GM23338 (cell line): ENCODE measurements at regions not wholly inside any gene's neighbourhood (a gene's known extent, or its start where the extent isn't known, plus 50 kb on each side); places are given as distances from the start of the nearest gene placed in this dataset.

ENCODE experiments used
- ATAC-seq: fragments of 200-7000 bp; cut with Tn5 transposase; 3 replicates; pipeline ENCODE4 v1.9.1; 2020
- DNase-seq: peaks from one replicate; pipeline ENCODE4 v3.0.0-alpha.2; 2015; ENCODE audit warnings: low spot score
- H2AFZ ChIP-seq: fragments of 200-600 bp; sonication (generic); 2 replicates; pipeline ENCODE4 v1.8.0; 2016; ENCODE audit warnings: antibody characterized with exemption, mild to moderate bottlenecking, moderate library complexity
- H3F3A ChIP-seq: fragments of 200-600 bp; sonication (generic); replicated peaks from 2 replicates; pipeline ENCODE4 v1.8.0; 2017; ENCODE audit warnings: antibody characterized with exemption, mixed run types, low read depth
- H3K27ac ChIP-seq: fragments of 200-600 bp; sonication (generic); 2 replicates; pipeline ENCODE4 v1.6.1; 2016; ENCODE audit warnings: low read depth
- H3K27me3 ChIP-seq: fragments of 200-600 bp; sonication (generic); 2 replicates; pipeline ENCODE4 v1.8.0; 2016; ENCODE audit warnings: mild to moderate bottlenecking, mixed run types, moderate library complexity; ENCODE audit not compliant: insufficient read depth
- H3K36me3 ChIP-seq: fragments of 200-600 bp; sonication (generic); 2 replicates; pipeline ENCODE4 v1.8.0; 2016; ENCODE audit warnings: mild to moderate bottlenecking; ENCODE audit not compliant: insufficient read depth
- H3K4me1 ChIP-seq: fragments of 200-600 bp; sonication (generic); 2 replicates; pipeline ENCODE4 v1.8.0; 2016; ENCODE audit warnings: mild to moderate bottlenecking, moderate library complexity; ENCODE audit not compliant: insufficient read depth
- H3K4me2 ChIP-seq: fragments of 200-600 bp; sonication (generic); 2 replicates; pipeline ENCODE4 v1.7.1; 2017; ENCODE audit warnings: mixed run types
- H3K4me3 ChIP-seq: fragments of 200-600 bp; sonication (generic); 2 replicates; pipeline ENCODE4 v1.6.1; 2016; ENCODE audit warnings: mixed run types
- H3K79me2 ChIP-seq: fragments of 200-600 bp; sonication (generic); replicated peaks from 2 replicates; pipeline ENCODE4 v1.8.0; 2017; ENCODE audit warnings: mild to moderate bottlenecking; ENCODE audit not compliant: insufficient read depth
- H3K9me2 ChIP-seq: fragments of 200-600 bp; sonication (generic); 2 replicates; pipeline ENCODE4 v1.8.0; 2017; ENCODE audit not compliant: insufficient read depth
- H4K20me1 ChIP-seq: fragments of 200-600 bp; sonication (generic); replicated peaks from 2 replicates; pipeline ENCODE4 v1.8.0; 2017; ENCODE audit warnings: mild to moderate bottlenecking; ENCODE audit not compliant: insufficient read depth
- H3K27ac Mint-ChIP-seq: 2 replicates; pipeline ENCODE4 v1.8.0; 2020; ENCODE audit warnings: inconsistent platforms, mild to moderate bottlenecking, moderate library complexity, mixed read lengths
- H3K27me3 Mint-ChIP-seq: 3 replicates; pipeline ENCODE4 v1.8.0; 2022; ENCODE audit warnings: low read depth, mild to moderate bottlenecking, moderate library complexity, mixed read lengths, inconsistent platforms; ENCODE audit not compliant: insufficient read depth, poor library complexity
- H3K36me3 Mint-ChIP-seq: 3 replicates; pipeline ENCODE4 v1.8.0; 2021; ENCODE audit warnings: low read depth, mild to moderate bottlenecking, inconsistent platforms, moderate library complexity, mixed read lengths
- H3K4me1 Mint-ChIP-seq: 3 replicates; pipeline ENCODE4 v1.8.0; 2020; ENCODE audit warnings: mild to moderate bottlenecking, inconsistent platforms, mixed read lengths
- H3K4me3 Mint-ChIP-seq: 3 replicates; pipeline ENCODE4 v1.8.0; 2021; ENCODE audit warnings: moderate library complexity, mild to moderate bottlenecking, inconsistent platforms, mixed read lengths
- H3K9me3 Mint-ChIP-seq: 3 replicates; pipeline ENCODE4 v1.8.0; 2020; ENCODE audit warnings: moderate library complexity, mild to moderate bottlenecking, inconsistent platforms, mixed read lengths
- CREB1 ChIP-seq: fragments of 250-450 bp; sonication (Bioruptor Pico); IDR thresholded peaks from 2 replicates; pipeline ENCODE4 v1.5.0; 2020; ENCODE audit warnings: low read depth, mild to moderate bottlenecking, moderate library complexity
- ETS1 ChIP-seq: IDR thresholded peaks from 2 replicates; pipeline ENCODE4 v1.6.1; 2016; ENCODE audit warnings: antibody characterized with exemption
- EZH2 ChIP-seq: fragments of 200-600 bp; sonication (generic); IDR thresholded peaks from one replicate; pipeline ENCODE4 v1.8.0; 2017; ENCODE audit warnings: antibody characterized with exemption, mild to moderate bottlenecking, low read depth; ENCODE audit not compliant: unreplicated experiment
- EZH2phosphoT487 ChIP-seq: fragments of 200-600 bp; sonication (generic); IDR thresholded peaks from one replicate; pipeline ENCODE4 v1.8.1; 2018; ENCODE audit warnings: antibody characterized with exemption; ENCODE audit not compliant: unreplicated experiment
- JUNB ChIP-seq: IDR thresholded peaks from one replicate; pipeline ENCODE4 v1.6.1; 2016; ENCODE audit warnings: antibody characterized with exemption; ENCODE audit not compliant: unreplicated experiment
- NANOG ChIP-seq: IDR thresholded peaks from 2 replicates; pipeline ENCODE4 v1.6.1; 2016; ENCODE audit warnings: antibody characterized with exemption, borderline replicate concordance
- POLR2AphosphoS5 ChIP-seq: IDR thresholded peaks from 2 replicates; pipeline ENCODE4 v1.6.1; 2016; ENCODE audit warnings: antibody characterized with exemption, low read depth
- REST ChIP-seq: IDR thresholded peaks from one replicate; pipeline ENCODE4 v1.6.1; 2018; ENCODE audit warnings: antibody characterized with exemption; ENCODE audit not compliant: unreplicated experiment
- STAT1 ChIP-seq: IDR thresholded peaks from one replicate; pipeline ENCODE4 v1.6.1; 2016; ENCODE audit warnings: antibody characterized with exemption; ENCODE audit not compliant: unreplicated experiment
- ZNF114 ChIP-seq: fragments of 250-450 bp; sonication (Bioruptor Pico); IDR thresholded peaks from 2 replicates; pipeline ENCODE4 v1.5.0; 2020; ENCODE audit warnings: mild to moderate bottlenecking, moderate library complexity
- ZNF331 ChIP-seq: fragments of 250-450 bp; sonication (Bioruptor Pico); IDR thresholded peaks from 2 replicates; pipeline ENCODE4 v1.5.0; 2020; ENCODE audit warnings: low read depth, mild to moderate bottlenecking, moderate library complexity
- ZNF462 ChIP-seq: fragments of 250-450 bp; sonication (Bioruptor Pico); IDR thresholded peaks from 2 replicates; pipeline ENCODE4 v1.5.0; 2020; ENCODE audit warnings: mild to moderate bottlenecking, moderate library complexity

GRCh38 chr15:47291767-47292166 lies 425.5 kb upstream of the SEMA6D start:
- no peak overlapping the region for H3K4me2 ChIP-seq
- TF ChIP-seq STAT1: no peak
- no peak for TF ChIP-seq ZNF114
- no peak for TF ChIP-seq REST
- no peak for TF ChIP-seq CREB1 (CRISPR knock-in tag)
- no peak for TF ChIP-seq POLR2AphosphoS5
- TF ChIP-seq JUNB: no peak
- TF ChIP-seq ETS1: no peak
- TF ChIP-seq ZNF462 (CRISPR knock-in tag): no peak
- TF ChIP-seq EZH2: no peak
- TF ChIP-seq ZNF331 (CRISPR knock-in tag): no peak
- TF ChIP-seq NANOG: no peak
- TF ChIP-seq EZH2phosphoT487: no peak
- H3K27me3 Mint-ChIP-seq: no peaks in the 10 kb centered on the region
- H3K9me2 ChIP-seq: peaks cover 12% of the 10 kb centered on the region; the same call in 1 of the 2 replicates
- H3K4me3 Mint-ChIP-seq: no peak overlapping the region
- no peaks in the 10 kb centered on the region; the same call in 2 of the 3 replicates for H3K9me3 Mint-ChIP-seq
- no peak for DNase-seq
- H3K79me2 ChIP-seq: no peaks in the 10 kb centered on the region
- H3K27ac ChIP-seq: no peak overlapping the region
- no peaks in the 10 kb centered on the region for H4K20me1 ChIP-seq
- no peak overlapping the region for H3K4me3 ChIP-seq
- no peaks in the 10 kb centered on the region for H3K27me3 ChIP-seq
- no peak overlapping the region for H3K27ac Mint-ChIP-seq
- no peak overlapping the region for H2AFZ ChIP-seq
- no peaks in the 10 kb centered on the region for H3F3A ChIP-seq
- H3K4me1 ChIP-seq: peaks cover 9% of the 10 kb centered on the region; the same call in 1 of the 2 replicates
- H3K36me3 Mint-ChIP-seq: peaks cover 4% of the 10 kb centered on the region; the same call in 1 of the 3 replicates
- no peaks in the 10 kb centered on the region for H3K36me3 ChIP-seq
- H3K4me1 Mint-ChIP-seq: peaks cover 11% of the 10 kb centered on the region
- no peak for ATAC-seq
